ENCODE measurements at regions not wholly inside any gene's neighbourhood (a gene's known extent, or its start where the extent isn't known, plus 50 kb on each side); places are given as distances from the start of the nearest gene placed in this dataset.
A peak's percentile ranks its signal among the peaks of the same experiment; 100 is the strongest.

- FAIRE-seq = no peak
These were observed 244.8 kb upstream of the RGS18 start for GRCh38 chr1:191913260-191913977.

DNA sequence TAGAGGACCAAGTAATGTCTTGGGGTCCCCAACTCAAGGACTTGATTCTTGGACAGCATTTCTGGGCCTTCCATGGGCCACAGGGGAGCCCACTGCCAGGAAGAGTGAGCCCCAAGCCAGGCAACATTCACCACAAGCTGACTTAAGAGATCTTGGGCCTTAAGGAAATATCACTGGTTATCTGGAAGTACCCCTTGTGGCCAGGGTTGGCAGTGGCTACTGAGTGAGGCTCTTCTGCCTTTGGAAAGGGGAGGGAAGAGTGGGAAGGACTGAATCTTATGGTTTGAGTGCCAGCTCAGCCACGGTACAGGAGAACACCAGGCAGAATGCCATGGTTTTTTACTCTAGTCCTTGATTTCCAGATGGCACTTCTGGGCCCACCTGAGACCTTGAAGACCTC is 228.9 kb upstream of the RGS18 start:
- FAIRE-seq = no peak

DNA sequence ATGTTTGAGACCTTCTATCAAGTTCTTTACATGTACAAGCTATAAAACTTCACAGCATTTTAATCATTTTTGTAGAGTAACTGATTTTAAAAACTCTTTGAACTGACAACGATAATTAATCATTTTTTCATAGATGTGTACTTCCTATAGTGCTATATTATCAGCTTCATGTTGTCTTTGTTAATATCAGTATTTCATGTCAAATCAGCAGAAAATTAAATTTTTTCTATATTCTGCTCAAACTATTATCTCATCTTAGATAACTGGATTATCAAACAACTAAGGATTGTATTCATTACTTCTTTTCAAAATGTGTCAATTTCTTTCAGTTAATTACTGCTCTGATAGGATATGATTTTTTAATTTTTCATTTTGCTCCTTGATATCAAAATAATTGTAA is 214.6 kb upstream of the RGS18 start:
- FAIRE-seq = peak; percentile 5

- no peak for FAIRE-seq
These were observed 204.7 kb upstream of the RGS18 start for GRCh38 chr1:191953526-191953925.

GRCh38 chr1:191959856-191960255 is 198.4 kb upstream of the RGS18 start:
- FAIRE-seq = no peak

- FAIRE-seq = no peak
These were observed 195.0 kb upstream of the RGS18 start for GRCh38 chr1:191963286-191963685.

DNA sequence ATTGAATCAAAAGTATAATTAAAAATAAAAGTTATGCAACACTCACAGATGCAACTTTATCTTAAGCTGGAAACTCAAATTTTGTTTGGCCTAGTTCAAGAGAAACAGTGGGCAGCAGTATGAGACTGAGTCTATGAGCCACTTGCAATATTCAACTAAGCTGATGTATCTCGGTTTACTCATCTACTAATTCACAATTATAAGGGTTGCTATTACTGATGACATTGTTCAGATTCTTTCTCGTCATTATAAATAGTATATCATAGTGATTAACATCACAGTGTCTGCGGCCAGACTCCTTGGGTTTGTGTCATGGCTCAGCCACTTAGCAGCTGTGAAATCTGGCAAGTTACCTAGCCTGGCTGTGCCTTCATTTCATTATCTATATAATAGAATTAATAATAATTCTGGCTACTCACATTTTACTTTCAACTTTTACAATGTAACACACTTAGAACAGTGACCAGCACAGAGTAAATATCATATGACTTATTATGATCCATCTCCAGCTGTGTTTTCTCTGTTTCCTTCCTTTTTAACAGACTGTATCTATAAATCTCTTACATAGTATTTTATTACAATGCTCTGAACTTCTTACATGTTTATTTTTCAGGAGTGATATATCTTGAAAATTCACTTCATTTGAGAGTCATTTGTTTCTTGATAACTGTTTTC is 194.3 kb upstream of the RGS18 start:
- peak; percentile 11 for FAIRE-seq

DNA sequence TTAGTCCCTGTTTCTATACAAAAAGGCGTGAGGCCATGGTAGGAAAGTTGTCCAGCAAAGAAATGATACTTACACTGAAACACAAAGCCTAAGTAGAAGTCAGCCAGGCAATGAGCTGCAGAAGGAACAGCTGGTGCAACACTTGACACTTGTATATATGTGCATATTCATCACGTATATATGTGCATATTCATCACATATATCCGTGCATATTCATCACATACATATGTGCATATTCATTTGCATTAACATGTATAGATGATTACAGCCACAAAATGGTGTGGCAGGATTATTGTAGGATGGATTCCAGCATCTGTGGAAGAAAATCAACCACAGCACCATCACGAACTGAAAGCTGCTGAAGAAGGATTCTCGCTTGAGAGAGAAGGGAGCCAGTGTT is 189.0 kb upstream of the RGS18 start:
- no peak for FAIRE-seq

DNA sequence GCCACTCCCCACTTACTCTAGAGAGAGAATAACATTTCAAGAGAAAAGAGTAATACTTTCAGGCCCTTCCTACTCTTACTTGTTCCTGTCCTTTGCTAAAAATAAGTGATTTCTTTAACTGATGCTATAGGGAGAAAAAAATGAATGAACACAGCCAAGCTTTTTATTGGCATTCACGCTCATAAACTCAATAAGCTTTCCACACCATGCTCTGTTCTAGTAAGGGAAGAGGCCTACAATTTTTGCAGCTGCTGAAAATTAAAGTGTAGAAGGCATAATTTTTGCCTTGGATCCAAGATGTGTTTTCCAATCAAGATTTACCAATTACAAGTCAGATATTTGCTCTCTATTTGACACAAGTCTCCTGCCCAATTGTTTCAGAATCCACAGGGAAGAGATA is 188.1 kb upstream of the RGS18 start:
- FAIRE-seq = no peak

DNA sequence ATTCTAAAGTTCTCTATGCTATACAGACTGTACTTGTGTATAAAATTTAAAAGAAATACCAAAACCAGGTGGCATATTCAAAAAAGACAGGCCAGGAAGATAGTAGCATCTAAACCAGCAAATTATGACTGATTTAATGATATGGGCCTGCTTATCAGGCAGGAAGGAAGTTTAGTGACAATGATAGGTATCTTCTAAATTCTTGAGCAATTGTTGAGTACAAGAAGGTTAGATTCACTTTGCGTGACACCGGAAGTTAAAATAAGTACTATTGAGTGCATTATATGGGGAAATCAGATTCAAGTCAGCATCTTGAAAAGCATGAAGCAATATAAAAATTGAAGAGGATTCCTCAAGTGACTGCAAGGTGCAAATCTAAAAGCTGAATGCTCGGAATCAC is 186.8 kb upstream of the RGS18 start:
- no peak for FAIRE-seq

- FAIRE-seq = no peak
These were observed 184.3 kb upstream of the RGS18 start for GRCh38 chr1:191974004-191974403.

DNA sequence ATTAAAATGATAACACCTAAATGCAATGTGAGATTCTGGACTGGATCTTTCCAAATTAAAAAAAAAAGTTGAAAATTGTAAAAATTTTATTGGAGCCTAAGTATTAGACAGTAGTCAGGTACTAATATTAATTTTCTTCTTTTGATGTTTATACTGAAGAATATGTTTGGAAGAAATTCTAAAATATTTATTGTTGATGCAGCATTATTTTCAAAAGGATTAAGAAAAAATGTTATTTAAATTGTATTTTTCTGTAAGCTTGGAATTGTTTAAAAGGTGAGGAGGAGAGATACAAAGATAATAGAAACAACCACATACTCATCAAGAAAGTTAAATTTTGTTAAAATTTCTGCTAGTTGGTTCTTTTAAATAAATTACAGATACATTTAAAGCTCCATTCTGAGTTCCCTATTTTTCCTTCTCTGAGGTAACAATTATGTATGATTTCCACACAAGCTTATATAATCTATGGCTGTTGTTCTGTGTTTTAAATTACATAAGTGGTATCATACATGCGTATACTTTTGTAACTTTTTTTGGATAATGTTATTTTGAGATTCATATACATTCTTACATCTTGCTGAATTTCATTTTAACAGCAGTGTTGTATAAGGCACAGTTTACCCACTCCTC is 180.3 kb upstream of the RGS18 start:
- peak; percentile 80 for FAIRE-seq

DNA sequence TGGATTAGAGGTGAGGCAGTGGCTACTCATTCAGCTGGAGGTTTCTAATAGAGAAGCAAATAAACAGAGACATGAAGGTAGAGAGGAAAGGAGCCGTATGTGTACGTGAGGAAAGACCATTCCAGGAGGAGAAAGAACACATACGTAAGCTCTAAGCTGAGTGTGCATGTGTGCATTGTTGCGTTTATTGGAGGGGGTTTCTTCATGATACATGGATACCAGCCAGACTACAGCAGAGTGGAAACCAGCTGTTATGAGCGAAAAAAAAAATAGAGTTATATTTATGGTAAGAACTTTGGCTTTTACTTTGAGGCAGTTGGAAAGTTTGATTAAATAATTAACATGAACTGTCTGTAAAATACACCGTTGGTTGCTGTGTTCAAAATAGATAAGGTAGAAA is 173.4 kb upstream of the RGS18 start:
- no peak for FAIRE-seq

DNA sequence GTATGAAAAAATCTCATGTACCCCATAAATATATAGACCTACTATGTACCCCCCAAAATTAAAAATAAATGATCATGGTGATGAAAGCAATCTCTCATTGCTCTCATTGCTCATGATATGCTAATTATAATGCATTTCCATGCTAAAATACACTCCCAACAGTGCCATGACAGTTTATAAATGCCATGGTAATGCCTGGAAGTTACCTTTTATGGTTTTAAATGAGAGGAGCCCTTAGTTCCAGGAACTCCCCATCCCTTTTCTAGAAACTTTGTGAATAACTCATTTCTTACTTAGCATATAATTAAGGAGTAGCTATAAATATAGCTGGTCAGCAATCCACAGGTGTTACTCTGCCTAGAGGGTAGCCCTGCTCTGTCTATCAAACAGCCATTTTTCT is 166.1 kb upstream of the RGS18 start:
- FAIRE-seq = no peak

DNA sequence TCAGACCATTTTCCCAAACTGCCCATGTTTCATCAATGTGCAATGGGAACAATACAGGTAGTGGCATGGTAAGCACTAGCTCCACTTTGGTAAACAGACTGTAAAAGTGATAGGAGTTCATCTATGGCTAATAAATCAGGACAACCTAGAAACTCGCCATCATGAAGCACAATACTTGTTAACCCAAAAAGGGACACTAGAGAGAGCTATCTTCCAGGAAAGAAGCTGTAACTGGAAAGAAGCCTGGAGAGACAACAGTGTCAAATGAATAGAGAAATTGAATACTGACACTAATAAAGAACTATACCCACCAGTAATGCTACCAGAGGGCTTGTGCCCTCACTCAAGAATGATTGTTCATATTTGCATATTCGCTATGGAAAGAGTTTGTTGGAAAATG is 164.7 kb upstream of the RGS18 start:
- FAIRE-seq = peak; percentile 74

DNA sequence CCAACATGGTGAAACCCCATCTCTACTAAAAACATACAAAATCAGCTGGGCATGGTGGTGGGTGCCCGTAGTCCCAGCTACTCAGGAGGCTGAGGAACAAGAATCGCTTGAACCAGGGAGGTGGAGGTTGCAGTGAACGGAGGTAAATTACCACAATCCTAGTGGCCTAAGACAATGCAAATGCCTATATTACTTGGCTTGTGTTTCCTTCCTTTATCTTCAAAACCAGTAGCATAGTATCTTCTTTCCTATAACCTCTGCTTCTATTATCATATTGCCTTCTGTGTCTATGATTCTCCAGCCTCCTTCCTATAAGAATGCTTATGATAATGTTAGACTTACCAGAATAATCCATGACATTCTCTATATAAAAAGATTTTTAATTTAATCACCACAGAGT is 156.2 kb upstream of the RGS18 start:
- no peak for FAIRE-seq

GRCh38 chr1:192003295-192004077 is 154.8 kb upstream of the RGS18 start:
- no peak for FAIRE-seq

DNA sequence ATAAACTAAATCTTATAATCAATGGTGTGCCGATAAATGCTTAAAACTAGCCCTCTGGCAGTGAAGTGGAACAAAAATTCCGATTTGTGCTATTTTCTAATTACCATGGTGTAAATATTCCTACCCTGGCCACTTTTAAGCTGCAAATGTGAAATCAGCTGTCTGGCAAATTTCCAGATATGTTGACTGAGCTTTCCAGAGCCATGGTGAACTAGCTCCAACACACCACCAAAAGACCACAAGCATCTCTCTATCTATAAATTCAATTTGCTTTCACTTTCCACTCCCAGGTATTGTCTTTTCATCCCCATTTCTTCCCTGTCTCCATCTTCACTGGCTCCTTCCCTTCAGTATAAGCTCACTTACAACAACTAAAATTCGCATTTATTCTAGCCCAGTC is 152.3 kb upstream of the RGS18 start:
- FAIRE-seq = no peak

GRCh38 chr1:192008281-192008825 is 149.9 kb upstream of the RGS18 start:
- FAIRE-seq = peak; percentile 37

- no peak for FAIRE-seq
These were observed 147.9 kb upstream of the RGS18 start for GRCh38 chr1:192010406-192010805.

- no peak for FAIRE-seq
These were observed 146.7 kb upstream of the RGS18 start for GRCh38 chr1:192011525-192011924.

GRCh38 chr1:192022827-192023226 is 135.4 kb upstream of the RGS18 start:
- no peak for FAIRE-seq

- no peak for FAIRE-seq
These were observed 133.4 kb upstream of the RGS18 start for GRCh38 chr1:192024881-192025280.

Data from TTC549 (cell line).